WTC11 (cell line): ENCODE measurements at regions not wholly inside any gene's neighbourhood (a gene's known extent, or its start where the extent isn't known, plus 50 kb on each side); places are given as distances from the start of the nearest gene placed in this dataset.
A peak's percentile ranks its signal among the peaks of the same experiment; 100 is the strongest.

Experiments used
- ATAC-seq: fragments of 200-7000 bp; cut with Tn5 transposase; 2 replicates; pipeline ENCODE4 v1.10.0; 2021; ENCODE audit warnings: mild to moderate bottlenecking, moderate library complexity
- CTCF ChIA-PET: fragments of 300-600 bp; sonication (Branson Sonifier 250); formaldehyde crosslinking; loops from one replicate; lab custom pipeline; 2021; ENCODE audit warnings: antibody characterized with exemption; lab: Charles Lee
- POLR2A ChIA-PET: fragments of 350-600 bp; sonication (Branson Sonifier 250); formaldehyde crosslinking; loops from one replicate; lab custom pipeline; 2021; ENCODE audit warnings: antibody characterized with exemption; lab: Charles Lee
- DNase-seq: peaks from one replicate; pipeline ENCODE4 v3.0.0; 2021; ENCODE audit warnings: low spot score
- H3K27ac Mint-ChIP-seq: 2 replicates; pipeline ENCODE4 v1.8.0; 2021; ENCODE audit warnings: mixed read lengths
- H3K27me3 Mint-ChIP-seq: 2 replicates; pipeline ENCODE4 v1.8.0; 2021; ENCODE audit warnings: low read depth, mild to moderate bottlenecking, moderate library complexity, mixed read lengths
- H3K36me3 Mint-ChIP-seq: 2 replicates; pipeline ENCODE4 v1.8.0; 2021; ENCODE audit warnings: mixed read lengths
- H3K4me1 Mint-ChIP-seq: 2 replicates; pipeline ENCODE4 v1.8.0; 2022; ENCODE audit warnings: mixed read lengths
- H3K4me3 Mint-ChIP-seq: 2 replicates; pipeline ENCODE4 v1.8.0; 2021; ENCODE audit warnings: mild to moderate bottlenecking, moderate library complexity, mixed read lengths
- H3K9me3 Mint-ChIP-seq: 2 replicates; pipeline ENCODE4 v1.8.0; 2021; ENCODE audit warnings: mixed read lengths
- ATF1 ChIP-seq: sonication (generic); formaldehyde crosslinking; IDR thresholded peaks from 2 replicates; pipeline ENCODE4 v1.8.1; 2023; ENCODE audit warnings: mild to moderate bottlenecking, moderate library complexity, missing genetic modification reagents
- CREM ChIP-seq: sonication (generic); formaldehyde crosslinking; IDR thresholded peaks from 2 replicates; pipeline ENCODE4 v1.8.1; 2022; ENCODE audit warnings: mild to moderate bottlenecking, missing genetic modification reagents, moderate library complexity
- ESRRA ChIP-seq: sonication (generic); formaldehyde crosslinking; IDR thresholded peaks from 2 replicates; pipeline ENCODE4 v1.8.1; 2022; ENCODE audit warnings: mild to moderate bottlenecking, missing genetic modification reagents, borderline replicate concordance
- FOXK1 ChIP-seq: sonication (generic); formaldehyde crosslinking; IDR thresholded peaks from 2 replicates; pipeline ENCODE4 v1.8.0; 2022; ENCODE audit warnings: mild to moderate bottlenecking, moderate library complexity, missing genetic modification reagents
- JAZF1 ChIP-seq: fragments of 250-450 bp; sonication (Bioruptor Pico); IDR thresholded peaks from 2 replicates; pipeline ENCODE4 v1.9.0; 2021; ENCODE audit warnings: moderate library complexity, mild to moderate bottlenecking, inconsistent platforms
- NFYB ChIP-seq: sonication (generic); formaldehyde crosslinking; conservative IDR thresholded peaks from 2 replicates; pipeline ENCODE4 v1.8.0; 2022; ENCODE audit warnings: low read depth, missing genetic modification reagents
- NR2C2 ChIP-seq: sonication (generic); formaldehyde crosslinking; IDR thresholded peaks from 2 replicates; pipeline ENCODE4 v1.8.0; 2022; ENCODE audit warnings: mild to moderate bottlenecking, missing genetic modification reagents
- NR3C1 ChIP-seq: sonication (generic); formaldehyde crosslinking; conservative IDR thresholded peaks from 2 replicates; pipeline ENCODE4 v1.8.1; 2023; ENCODE audit warnings: low read depth, mild to moderate bottlenecking, missing genetic modification reagents
- RORB ChIP-seq: fragments of 250-450 bp; sonication (Bioruptor Pico); IDR thresholded peaks from 2 replicates; pipeline ENCODE4 v1.9.0; 2021; ENCODE audit warnings: mild to moderate bottlenecking
- TEAD1 ChIP-seq: sonication (generic); formaldehyde crosslinking; IDR thresholded peaks from 2 replicates; pipeline ENCODE4 v1.8.0; 2022; ENCODE audit warnings: mild to moderate bottlenecking, missing genetic modification reagents
- ZBTB21 ChIP-seq: sonication (generic); formaldehyde crosslinking; IDR thresholded peaks from 2 replicates; pipeline ENCODE4 v1.8.1; 2023; ENCODE audit warnings: mild to moderate bottlenecking, missing genetic modification reagents, borderline replicate concordance
- ZNF138 ChIP-seq: sonication (generic); formaldehyde crosslinking; conservative IDR thresholded peaks from 2 replicates; pipeline ENCODE4 v1.8.1; 2022; ENCODE audit warnings: mild to moderate bottlenecking, moderate library complexity, missing genetic modification reagents
- TF ChIP-seq, protein P1 (sequence below): sonication (generic); formaldehyde crosslinking; IDR thresholded peaks from 2 replicates; pipeline ENCODE4 v1.8.0; 2022; ENCODE audit warnings: mild to moderate bottlenecking, missing genetic modification reagents
- TF ChIP-seq, protein P2 (sequence below): fragments of 200-600 bp; IDR thresholded peaks from 2 replicates; pipeline ENCODE4 v1.8.0; 2022; ENCODE audit warnings: antibody characterized with exemption
- TF ChIP-seq, protein P3 (sequence below): sonication (generic); formaldehyde crosslinking; IDR thresholded peaks from 2 replicates; pipeline ENCODE4 v1.8.0; 2022; ENCODE audit warnings: missing genetic modification reagents
- TF ChIP-seq, protein P4 (sequence below): sonication (generic); formaldehyde crosslinking; conservative IDR thresholded peaks from 2 replicates; pipeline ENCODE4 v1.8.1; 2023; ENCODE audit warnings: mild to moderate bottlenecking, low read depth, missing genetic modification reagents, moderate library complexity
- TF ChIP-seq, protein P5 (sequence below): fragments of 250-450 bp; sonication (Bioruptor Pico); IDR thresholded peaks from 2 replicates; pipeline ENCODE4 v1.9.0; 2021; ENCODE audit warnings: mild to moderate bottlenecking
- TF ChIP-seq, protein P6 (sequence below): fragments of 250-450 bp; sonication (Bioruptor Pico); IDR thresholded peaks from 2 replicates; pipeline ENCODE4 v2.1.2; 2022; ENCODE audit warnings: mild to moderate bottlenecking, moderate library complexity

DNA sequence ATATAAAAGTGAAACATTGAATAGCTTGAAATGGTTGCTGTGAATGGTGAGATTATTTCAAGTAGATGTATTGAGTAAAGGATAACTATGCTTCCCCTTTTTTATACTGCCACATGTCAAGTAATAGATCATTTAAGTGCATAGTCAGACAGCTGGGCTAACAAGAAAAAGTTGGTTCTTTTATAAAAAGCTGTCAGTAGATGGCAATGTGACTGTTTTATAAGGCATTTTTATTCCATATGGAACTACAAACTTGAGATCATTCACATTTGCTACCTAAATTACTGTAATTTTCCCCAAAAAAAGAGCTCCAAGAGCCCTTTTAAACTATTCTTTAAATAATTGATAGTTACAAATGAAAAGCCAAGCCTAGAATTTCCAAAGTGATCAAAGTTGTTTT is 831.0 kb downstream of the C4orf33 start:
- Mint-ChIP-seq H3K4me3 (no peak overlapping the region), H3K4me1 (peaks cover 41% of the 10 kb centered on the region), H3K27me3 (no peaks in the 10 kb centered on the region)
- no peak for DNase-seq
- TF ChIP-seq NR2C2 (CRISPR knock-in tag), result no peak
- no peak for TF ChIP-seq ESRRA (CRISPR knock-in tag)
- no peak for TF ChIP-seq JAZF1 (CRISPR knock-in tag)
- TF ChIP-seq ATF1 (CRISPR knock-in tag), result no peak
- TF ChIP-seq, protein P1, sequence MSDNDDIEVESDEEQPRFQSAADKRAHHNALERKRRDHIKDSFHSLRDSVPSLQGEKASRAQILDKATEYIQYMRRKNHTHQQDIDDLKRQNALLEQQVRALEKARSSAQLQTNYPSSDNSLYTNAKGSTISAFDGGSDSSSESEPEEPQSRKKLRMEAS (CRISPR knock-in tag), result no peak
- TF ChIP-seq, all 79 proteins: peak for 0
- ATAC-seq, result no peak
- no peaks in the 10 kb centered on the region for H3K36me3 Mint-ChIP-seq
- no peak overlapping the region for H3K27ac Mint-ChIP-seq
- H3K9me3 Mint-ChIP-seq, result no peaks in the 10 kb centered on the region
- ChIA-PET CTCF (interaction anchor here (0.9 to 2.0 kb wide), 3 partner anchors 583 to 1375 kb away, joined by 3 to 9 read pairs (median 3); no protein-coding TSS in a partner anchor), POLR2A (no interaction called here)

DNA sequence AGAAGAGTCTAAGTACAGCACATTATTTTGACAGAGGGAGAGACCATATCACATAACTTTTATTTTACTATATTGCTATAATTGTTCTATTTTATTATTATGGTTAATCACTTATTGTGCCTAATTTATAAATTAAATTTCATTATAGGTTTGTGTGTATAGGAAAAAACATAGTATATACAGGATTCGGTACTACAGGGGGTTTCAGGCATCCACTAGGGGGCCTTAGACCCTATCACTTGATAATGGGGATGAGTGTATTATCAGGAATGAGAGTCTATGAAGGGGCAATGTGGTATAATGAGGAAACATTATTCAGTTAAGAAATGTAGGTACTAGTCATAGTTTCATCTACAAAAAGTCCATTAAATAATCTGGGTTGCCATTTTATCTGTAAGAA is 833.1 kb downstream of the C4orf33 start:
- peak; percentile 32 for DNase-seq
- CTCF ChIA-PET, result no interaction called here
- TF ChIP-seq NR3C1 (CRISPR knock-in tag) (no peak), FOXK1 (no peak)
- TF ChIP-seq, protein P2, sequence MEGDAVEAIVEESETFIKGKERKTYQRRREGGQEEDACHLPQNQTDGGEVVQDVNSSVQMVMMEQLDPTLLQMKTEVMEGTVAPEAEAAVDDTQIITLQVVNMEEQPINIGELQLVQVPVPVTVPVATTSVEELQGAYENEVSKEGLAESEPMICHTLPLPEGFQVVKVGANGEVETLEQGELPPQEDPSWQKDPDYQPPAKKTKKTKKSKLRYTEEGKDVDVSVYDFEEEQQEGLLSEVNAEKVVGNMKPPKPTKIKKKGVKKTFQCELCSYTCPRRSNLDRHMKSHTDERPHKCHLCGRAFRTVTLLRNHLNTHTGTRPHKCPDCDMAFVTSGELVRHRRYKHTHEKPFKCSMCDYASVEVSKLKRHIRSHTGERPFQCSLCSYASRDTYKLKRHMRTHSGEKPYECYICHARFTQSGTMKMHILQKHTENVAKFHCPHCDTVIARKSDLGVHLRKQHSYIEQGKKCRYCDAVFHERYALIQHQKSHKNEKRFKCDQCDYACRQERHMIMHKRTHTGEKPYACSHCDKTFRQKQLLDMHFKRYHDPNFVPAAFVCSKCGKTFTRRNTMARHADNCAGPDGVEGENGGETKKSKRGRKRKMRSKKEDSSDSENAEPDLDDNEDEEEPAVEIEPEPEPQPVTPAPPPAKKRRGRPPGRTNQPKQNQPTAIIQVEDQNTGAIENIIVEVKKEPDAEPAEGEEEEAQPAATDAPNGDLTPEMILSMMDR, result peak; percentile 37; the same call in 1 of the 2 replicates
- TF ChIP-seq, all 79 proteins: peak for 1
- Mint-ChIP-seq H3K27ac (no peak overlapping the region), H3K36me3 (no peaks in the 10 kb centered on the region), H3K4me1 (peaks cover 41% of the 10 kb centered on the region), H3K9me3 (no peaks in the 10 kb centered on the region), H3K4me3 (no peak overlapping the region), H3K27me3 (no peaks in the 10 kb centered on the region)
- ATAC-seq, result peak; percentile 84
- POLR2A ChIA-PET, result no interaction called here

DNA sequence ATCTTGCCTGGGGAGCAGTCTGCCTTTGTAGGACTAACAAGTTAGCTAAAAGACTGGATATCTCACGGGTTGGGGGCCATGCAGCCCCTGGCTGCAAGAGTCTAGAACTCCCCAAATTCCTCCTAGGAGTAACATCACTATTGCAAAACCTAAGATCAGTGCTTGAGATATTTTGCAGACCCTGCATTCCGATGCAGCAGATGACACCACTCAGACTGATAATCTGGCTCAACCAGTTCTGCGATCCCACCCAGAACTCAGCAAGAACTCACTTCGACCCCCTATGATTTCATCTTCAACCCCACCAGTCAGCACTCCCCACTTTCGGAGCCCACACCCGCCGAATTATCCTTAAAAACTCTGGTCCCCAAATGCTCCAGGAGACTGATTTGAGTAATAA is 834.0 kb downstream of the C4orf33 start:
- no peaks in the 10 kb centered on the region for H3K27me3 Mint-ChIP-seq
- DNase-seq, result no peak
- ChIA-PET POLR2A (no interaction called here), CTCF (no interaction called here)
- ATAC-seq, result no peak
- H3K4me3 Mint-ChIP-seq, result peak overlapping the region; percentile 24
- H3K36me3 Mint-ChIP-seq, result no peaks in the 10 kb centered on the region
- H3K27ac Mint-ChIP-seq, result 0 out of 2 replicates have a peak overlapping the region, but pooled peaks have one; percentile 33
- no peaks in the 10 kb centered on the region for H3K9me3 Mint-ChIP-seq
- peaks cover 39% of the 10 kb centered on the region for H3K4me1 Mint-ChIP-seq
- TF ChIP-seq RORB (CRISPR knock-in tag) (no peak), ZNF138 (no peak), ZBTB21 (CRISPR knock-in tag) (no peak), ESRRA (CRISPR knock-in tag) (no peak), TEAD1 (CRISPR knock-in tag) (no peak), CREM (CRISPR knock-in tag) (no peak), NFYB (CRISPR knock-in tag) (no peak)
- TF ChIP-seq, protein P3, sequence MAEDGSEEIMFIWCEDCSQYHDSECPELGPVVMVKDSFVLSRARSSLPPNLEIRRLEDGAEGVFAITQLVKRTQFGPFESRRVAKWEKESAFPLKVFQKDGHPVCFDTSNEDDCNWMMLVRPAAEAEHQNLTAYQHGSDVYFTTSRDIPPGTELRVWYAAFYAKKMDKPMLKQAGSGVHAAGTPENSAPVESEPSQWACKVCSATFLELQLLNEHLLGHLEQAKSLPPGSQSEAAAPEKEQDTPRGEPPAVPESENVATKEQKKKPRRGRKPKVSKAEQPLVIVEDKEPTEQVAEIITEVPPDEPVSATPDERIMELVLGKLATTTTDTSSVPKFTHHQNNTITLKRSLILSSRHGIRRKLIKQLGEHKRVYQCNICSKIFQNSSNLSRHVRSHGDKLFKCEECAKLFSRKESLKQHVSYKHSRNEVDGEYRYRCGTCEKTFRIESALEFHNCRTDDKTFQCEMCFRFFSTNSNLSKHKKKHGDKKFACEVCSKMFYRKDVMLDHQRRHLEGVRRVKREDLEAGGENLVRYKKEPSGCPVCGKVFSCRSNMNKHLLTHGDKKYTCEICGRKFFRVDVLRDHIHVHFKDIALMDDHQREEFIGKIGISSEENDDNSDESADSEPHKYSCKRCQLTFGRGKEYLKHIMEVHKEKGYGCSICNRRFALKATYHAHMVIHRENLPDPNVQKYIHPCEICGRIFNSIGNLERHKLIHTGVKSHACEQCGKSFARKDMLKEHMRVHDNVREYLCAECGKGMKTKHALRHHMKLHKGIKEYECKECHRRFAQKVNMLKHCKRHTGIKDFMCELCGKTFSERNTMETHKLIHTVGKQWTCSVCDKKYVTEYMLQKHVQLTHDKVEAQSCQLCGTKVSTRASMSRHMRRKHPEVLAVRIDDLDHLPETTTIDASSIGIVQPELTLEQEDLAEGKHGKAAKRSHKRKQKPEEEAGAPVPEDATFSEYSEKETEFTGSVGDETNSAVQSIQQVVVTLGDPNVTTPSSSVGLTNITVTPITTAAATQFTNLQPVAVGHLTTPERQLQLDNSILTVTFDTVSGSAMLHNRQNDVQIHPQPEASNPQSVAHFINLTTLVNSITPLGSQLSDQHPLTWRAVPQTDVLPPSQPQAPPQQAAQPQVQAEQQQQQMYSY (CRISPR knock-in tag), result no peak
- TF ChIP-seq, protein P4, sequence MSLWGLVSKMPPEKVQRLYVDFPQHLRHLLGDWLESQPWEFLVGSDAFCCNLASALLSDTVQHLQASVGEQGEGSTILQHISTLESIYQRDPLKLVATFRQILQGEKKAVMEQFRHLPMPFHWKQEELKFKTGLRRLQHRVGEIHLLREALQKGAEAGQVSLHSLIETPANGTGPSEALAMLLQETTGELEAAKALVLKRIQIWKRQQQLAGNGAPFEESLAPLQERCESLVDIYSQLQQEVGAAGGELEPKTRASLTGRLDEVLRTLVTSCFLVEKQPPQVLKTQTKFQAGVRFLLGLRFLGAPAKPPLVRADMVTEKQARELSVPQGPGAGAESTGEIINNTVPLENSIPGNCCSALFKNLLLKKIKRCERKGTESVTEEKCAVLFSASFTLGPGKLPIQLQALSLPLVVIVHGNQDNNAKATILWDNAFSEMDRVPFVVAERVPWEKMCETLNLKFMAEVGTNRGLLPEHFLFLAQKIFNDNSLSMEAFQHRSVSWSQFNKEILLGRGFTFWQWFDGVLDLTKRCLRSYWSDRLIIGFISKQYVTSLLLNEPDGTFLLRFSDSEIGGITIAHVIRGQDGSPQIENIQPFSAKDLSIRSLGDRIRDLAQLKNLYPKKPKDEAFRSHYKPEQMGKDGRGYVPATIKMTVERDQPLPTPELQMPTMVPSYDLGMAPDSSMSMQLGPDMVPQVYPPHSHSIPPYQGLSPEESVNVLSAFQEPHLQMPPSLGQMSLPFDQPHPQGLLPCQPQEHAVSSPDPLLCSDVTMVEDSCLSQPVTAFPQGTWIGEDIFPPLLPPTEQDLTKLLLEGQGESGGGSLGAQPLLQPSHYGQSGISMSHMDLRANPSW (CRISPR knock-in tag), result no peak
- TF ChIP-seq, protein P5, sequence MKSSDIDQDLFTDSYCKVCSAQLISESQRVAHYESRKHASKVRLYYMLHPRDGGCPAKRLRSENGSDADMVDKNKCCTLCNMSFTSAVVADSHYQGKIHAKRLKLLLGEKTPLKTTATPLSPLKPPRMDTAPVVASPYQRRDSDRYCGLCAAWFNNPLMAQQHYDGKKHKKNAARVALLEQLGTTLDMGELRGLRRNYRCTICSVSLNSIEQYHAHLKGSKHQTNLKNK (CRISPR knock-in tag), result no peak
- TF ChIP-seq, protein P6, sequence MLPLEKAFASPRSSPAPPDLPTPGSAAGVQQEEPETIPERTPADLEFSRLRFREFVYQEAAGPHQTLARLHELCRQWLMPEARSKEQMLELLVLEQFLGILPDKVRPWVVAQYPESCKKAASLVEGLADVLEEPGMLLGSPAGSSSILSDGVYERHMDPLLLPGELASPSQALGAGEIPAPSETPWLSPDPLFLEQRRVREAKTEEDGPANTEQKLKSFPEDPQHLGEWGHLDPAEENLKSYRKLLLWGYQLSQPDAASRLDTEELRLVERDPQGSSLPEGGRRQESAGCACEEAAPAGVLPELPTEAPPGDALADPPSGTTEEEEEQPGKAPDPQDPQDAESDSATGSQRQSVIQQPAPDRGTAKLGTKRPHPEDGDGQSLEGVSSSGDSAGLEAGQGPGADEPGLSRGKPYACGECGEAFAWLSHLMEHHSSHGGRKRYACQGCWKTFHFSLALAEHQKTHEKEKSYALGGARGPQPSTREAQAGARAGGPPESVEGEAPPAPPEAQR (CRISPR knock-in tag), result no peak
